Stimulated activated naive CD8-positive, alpha-beta T cell treated with anti-CD3 and anti-CD28 coated beads, Interleukin-15, amount 100 ng/mL, for 72 hours (primary cell): ENCODE measurements at regions not wholly inside any gene's neighbourhood (a gene's known extent, or its start where the extent isn't known, plus 50 kb on each side); places are given as distances from the start of the nearest gene placed in this dataset.

Source experiments
- ATAC-seq: fragments of 150-1000 bp; cut with Tn5 transposase; 2 replicates; pipeline ENCODE4 v1.10.0; 2021; ENCODE audit warnings: mild to moderate bottlenecking, moderate library complexity
- DNase-seq, 2 donors: peaks; one replicate each; pipeline ENCODE4 v3.0.0; 2021 to 2022
- H3K27ac Mint-ChIP-seq, 2 donors: one replicate each; pipeline ENCODE4 v1.8.0; 2022; ENCODE audit warnings: mild to moderate bottlenecking in 2 of 2, mixed read lengths in 2 of 2, moderate library complexity in 2 of 2
- H3K27me3 Mint-ChIP-seq: one replicate; pipeline ENCODE4 v1.8.0; 2022; ENCODE audit warnings: mixed read lengths
- H3K4me1 Mint-ChIP-seq: one replicate; pipeline ENCODE4 v1.8.0; 2022; ENCODE audit warnings: mild to moderate bottlenecking, mixed read lengths
- H3K4me3 Mint-ChIP-seq, 2 donors: one replicate each; pipeline ENCODE4 v1.8.0; 2022; ENCODE audit warnings: mild to moderate bottlenecking in 2 of 2, mixed read lengths in 2 of 2, moderate library complexity in 1 of 2
- H3K9me3 Mint-ChIP-seq, 2 donors: one replicate each; pipeline ENCODE4 v1.8.0; 2022; ENCODE audit warnings: mixed read lengths in 2 of 2

GRCh38 chr1:106072909-106073600 lies 983.4 kb upstream of the PRMT6 start:
- H3K9me3 Mint-ChIP-seq, result peaks cover 5 to 7% of the 10 kb centered on the region in 2 donors
- ATAC-seq (no peak), DNase-seq (no peak)
- H3K27ac Mint-ChIP-seq, result no peak overlapping the region
- H3K4me1 Mint-ChIP-seq, result no peaks in the 10 kb centered on the region
- H3K27me3 Mint-ChIP-seq, result no peaks in the 10 kb centered on the region
- H3K4me3 Mint-ChIP-seq, result no peak overlapping the region

DNA sequence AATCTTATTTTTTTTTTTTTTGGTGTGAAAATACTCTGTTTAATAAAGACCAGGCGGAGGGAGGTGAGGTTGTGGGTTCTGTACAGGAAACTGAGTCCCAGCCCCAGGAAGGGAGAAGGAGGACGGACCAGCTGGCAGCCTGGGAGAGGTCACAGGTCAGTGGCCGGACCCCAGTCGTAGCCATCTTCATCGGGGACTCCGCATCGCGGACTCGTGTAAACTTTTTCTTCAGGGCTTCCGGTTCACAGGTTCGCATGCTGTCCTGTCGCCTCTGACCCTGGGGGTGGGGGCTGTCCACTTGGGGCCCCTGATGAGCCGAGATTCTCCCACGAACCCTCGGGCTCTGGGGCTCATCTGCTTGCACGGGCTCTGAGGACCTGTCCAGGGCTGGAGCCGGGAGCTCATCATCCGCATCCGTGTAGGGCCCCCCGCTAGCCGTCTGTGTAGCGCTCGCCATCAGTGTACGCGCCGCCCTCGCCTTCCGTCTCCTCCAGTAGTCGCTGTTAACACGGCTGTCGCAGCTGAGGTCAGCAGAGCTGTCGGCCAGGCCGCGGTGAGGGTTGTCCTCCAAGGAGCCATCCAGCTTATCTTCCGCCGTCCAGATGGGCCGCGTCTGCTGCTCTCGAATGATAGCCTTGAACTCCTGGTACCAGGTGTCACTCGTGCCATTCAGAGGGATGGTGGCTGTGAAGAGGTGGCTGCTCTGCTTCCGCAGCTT lies 975.7 kb upstream of the PRMT6 start:
- DNase-seq (no peak), ATAC-seq (no peak)
- Mint-ChIP-seq H3K9me3 (peaks cover 0 to 5% of the 10 kb centered on the region in 2 donors), H3K27ac (no peak overlapping the region), H3K4me3 (no peak overlapping the region), H3K27me3 (no peaks in the 10 kb centered on the region), H3K4me1 (no peaks in the 10 kb centered on the region)

DNA sequence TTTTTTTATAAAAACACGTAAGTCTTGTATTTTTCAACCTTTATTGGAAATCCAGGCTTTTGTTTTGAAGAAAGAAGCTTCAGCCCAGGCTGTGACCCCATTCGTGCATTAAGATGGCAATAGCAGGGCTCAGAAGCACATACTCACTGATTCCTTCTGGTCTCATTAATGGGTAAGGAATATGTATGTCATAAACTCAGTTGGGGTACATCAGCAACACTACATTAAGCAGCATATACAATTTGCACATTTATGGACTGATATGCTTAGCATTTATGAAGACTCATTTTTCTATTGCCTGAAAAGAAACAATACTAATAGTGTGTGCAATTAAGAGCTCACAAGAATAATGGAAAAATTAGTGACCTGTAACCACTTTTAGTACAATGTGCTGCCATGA lies 945.4 kb upstream of the PRMT6 start:
- Mint-ChIP-seq H3K9me3 (peaks cover 6 to 10% of the 10 kb centered on the region in 2 donors), H3K27ac (no peak overlapping the region), H3K4me3 (no peak overlapping the region), H3K4me1 (no peaks in the 10 kb centered on the region), H3K27me3 (no peaks in the 10 kb centered on the region)
- ATAC-seq, result no peak
- DNase-seq, result no peak

DNA sequence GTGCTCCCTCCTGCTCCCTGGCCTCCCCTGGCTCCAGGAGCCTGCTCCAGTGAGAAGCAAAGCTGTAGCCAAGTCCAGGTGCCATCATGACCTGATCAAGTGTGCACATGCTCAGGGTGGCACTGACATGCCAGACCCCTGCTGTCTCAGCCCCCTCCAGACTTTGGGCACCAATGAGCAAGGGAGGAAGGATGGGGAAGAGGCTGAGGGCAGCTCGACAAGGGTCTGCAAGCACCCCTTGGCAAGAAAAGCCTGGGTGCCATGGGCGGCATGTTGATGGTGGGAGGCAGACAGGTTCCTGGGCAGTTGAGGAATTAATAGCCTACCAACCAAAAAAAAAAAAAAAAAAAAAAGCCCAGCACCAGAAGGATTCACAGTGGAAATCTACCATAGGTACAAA lies 942.6 kb upstream of the PRMT6 start:
- H3K4me1 Mint-ChIP-seq, result no peaks in the 10 kb centered on the region
- H3K9me3 Mint-ChIP-seq, result peaks cover 0 to 10% of the 10 kb centered on the region in 2 donors
- ATAC-seq (no peak), DNase-seq (no peak)
- no peak overlapping the region for H3K4me3 Mint-ChIP-seq
- no peaks in the 10 kb centered on the region for H3K27me3 Mint-ChIP-seq
- no peak overlapping the region for H3K27ac Mint-ChIP-seq

- H3K27me3 Mint-ChIP-seq, result no peaks in the 10 kb centered on the region
- DNase-seq (no peak), ATAC-seq (no peak)
- H3K4me3 Mint-ChIP-seq, result no peak overlapping the region
- H3K4me1 Mint-ChIP-seq, result no peaks in the 10 kb centered on the region
- peaks cover 7 to 8% of the 10 kb centered on the region in 2 donors for H3K9me3 Mint-ChIP-seq
- no peak overlapping the region for H3K27ac Mint-ChIP-seq
Measured at GRCh38 chr1:106120789-106121188, 935.7 kb upstream of the PRMT6 start.

- peaks cover 7 to 9% of the 10 kb centered on the region in 2 donors for H3K9me3 Mint-ChIP-seq
Measured at GRCh38 chr1:106121728-106122127, 934.7 kb upstream of the PRMT6 start.

GRCh38 chr1:106134561-106134960 lies 921.9 kb upstream of the PRMT6 start:
- Mint-ChIP-seq H3K4me1 (no peaks in the 10 kb centered on the region), H3K9me3 (peaks cover 5 to 11% of the 10 kb centered on the region in 2 donors), H3K4me3 (no peak overlapping the region), H3K27ac (no peak overlapping the region), H3K27me3 (no peaks in the 10 kb centered on the region)
- DNase-seq, result no peak
- ATAC-seq, result no peak

More at GRCh38 chr1:106121728-106122127, 934.7 kb upstream of the PRMT6 start:
- H3K4me1 Mint-ChIP-seq, result no peaks in the 10 kb centered on the region
- H3K27ac Mint-ChIP-seq, result no peak overlapping the region
- no peak for DNase-seq
- H3K27me3 Mint-ChIP-seq, result no peaks in the 10 kb centered on the region
- no peak overlapping the region for H3K4me3 Mint-ChIP-seq
- no peak for ATAC-seq

DNA sequence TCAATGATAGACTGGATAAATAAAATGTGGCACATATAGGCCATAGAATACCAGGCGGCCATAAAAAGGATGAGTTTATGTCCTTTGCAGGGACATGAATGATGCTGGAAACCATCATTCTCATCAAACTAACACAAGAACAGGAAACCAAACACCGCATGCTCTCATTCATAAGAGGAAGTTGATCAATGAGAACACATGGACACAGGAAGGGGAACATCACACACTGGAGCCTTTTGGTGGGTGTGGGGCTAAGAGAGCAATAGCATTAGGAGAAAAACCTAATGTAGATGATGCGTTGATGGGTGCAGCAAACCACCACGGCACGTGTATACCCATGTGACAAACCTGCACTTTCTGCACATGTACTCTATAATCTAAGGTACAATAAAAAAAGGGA lies 883.4 kb upstream of the PRMT6 start:
- Mint-ChIP-seq H3K9me3 (peaks cover 7 to 11% of the 10 kb centered on the region in 2 donors), H3K27me3 (no peaks in the 10 kb centered on the region), H3K27ac (no peak overlapping the region), H3K4me1 (no peaks in the 10 kb centered on the region), H3K4me3 (no peak overlapping the region)
- ATAC-seq (no peak), DNase-seq (no peak)

DNA sequence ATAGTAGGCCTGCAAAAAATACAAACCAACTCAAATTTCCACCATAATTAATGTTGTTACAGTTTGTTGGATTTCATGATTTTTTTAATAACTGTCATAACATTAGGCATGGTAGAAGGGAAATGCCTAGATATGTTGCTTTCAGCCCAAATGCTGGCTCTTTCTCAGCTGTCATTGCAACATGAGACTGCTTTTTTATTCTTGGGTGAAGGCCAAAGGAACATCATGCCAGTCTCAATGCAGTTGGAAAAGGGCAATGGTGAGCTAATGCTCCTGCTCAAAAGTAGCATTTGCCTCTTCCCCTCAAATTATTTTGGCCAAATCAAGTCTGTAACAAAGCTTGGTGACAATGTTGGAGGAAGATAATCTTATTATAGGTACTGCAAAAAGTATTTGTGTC lies 877.7 kb upstream of the PRMT6 start:
- Mint-ChIP-seq H3K4me1 (no peaks in the 10 kb centered on the region), H3K4me3 (no peak overlapping the region), H3K9me3 (peaks cover 3 to 6% of the 10 kb centered on the region in 2 donors), H3K27ac (no peak overlapping the region), H3K27me3 (no peaks in the 10 kb centered on the region)
- DNase-seq, result no peak
- no peak for ATAC-seq

GRCh38 chr1:106181866-106182265 lies 874.6 kb upstream of the PRMT6 start:
- Mint-ChIP-seq H3K27me3 (no peaks in the 10 kb centered on the region), H3K9me3 (peaks cover 12 to 22% of the 10 kb centered on the region in 2 donors), H3K4me3 (no peak overlapping the region), H3K27ac (no peak overlapping the region), H3K4me1 (no peaks in the 10 kb centered on the region)
- no peak for DNase-seq
- no peak for ATAC-seq

DNA sequence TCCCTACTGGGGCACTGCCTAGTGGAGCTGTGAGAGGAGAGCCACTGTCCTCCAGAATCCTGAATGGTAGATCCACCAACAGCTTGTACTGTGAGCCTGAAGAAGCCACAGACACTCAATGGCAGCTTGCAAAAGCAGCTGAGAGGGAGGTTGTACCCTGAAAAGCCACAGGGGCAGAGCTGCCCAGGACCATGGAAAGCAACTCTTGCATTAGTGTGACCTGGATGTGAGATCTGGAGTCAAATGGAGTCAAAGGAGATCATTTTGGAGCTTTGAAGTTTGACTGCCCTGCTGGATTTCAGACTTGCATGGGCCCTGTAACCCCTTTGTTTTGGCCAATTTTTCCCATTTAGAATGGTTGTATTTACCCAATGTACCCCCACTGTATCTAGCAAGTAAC lies 871.4 kb upstream of the PRMT6 start:
- Mint-ChIP-seq H3K4me1 (no peaks in the 10 kb centered on the region), H3K27ac (no peak overlapping the region), H3K4me3 (no peak overlapping the region), H3K27me3 (no peaks in the 10 kb centered on the region), H3K9me3 (peaks cover 16 to 22% of the 10 kb centered on the region in 2 donors)
- DNase-seq (no peak), ATAC-seq (no peak)

DNA sequence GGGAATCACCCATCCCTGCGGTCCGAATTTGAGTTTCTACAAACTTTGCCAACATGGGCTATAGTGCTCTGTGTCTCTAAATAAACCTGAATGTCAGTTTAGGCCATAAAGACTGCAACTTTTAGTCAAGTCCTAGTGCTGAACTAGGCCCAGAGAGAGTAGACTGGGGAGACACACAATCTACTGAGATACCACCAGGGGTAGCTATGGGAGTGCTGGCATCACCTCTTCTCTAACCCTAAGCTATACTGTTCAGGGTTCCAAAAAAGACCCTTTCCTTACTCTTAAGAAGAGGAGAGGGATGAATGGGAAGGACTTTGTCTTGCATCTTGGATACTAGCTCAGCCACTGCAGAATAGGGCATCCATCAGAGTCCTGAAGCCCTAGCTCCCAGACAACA lies 866.7 kb upstream of the PRMT6 start:
- Mint-ChIP-seq H3K27ac (no peak overlapping the region), H3K9me3 (peaks cover 15 to 30% of the 10 kb centered on the region in 2 donors), H3K27me3 (no peaks in the 10 kb centered on the region), H3K4me3 (no peak overlapping the region), H3K4me1 (no peaks in the 10 kb centered on the region)
- DNase-seq (no peak), ATAC-seq (no peak)

- Mint-ChIP-seq H3K4me3 (no peak overlapping the region), H3K27ac (no peak overlapping the region), H3K4me1 (no peaks in the 10 kb centered on the region), H3K9me3 (peaks cover 15 to 36% of the 10 kb centered on the region in 2 donors), H3K27me3 (no peaks in the 10 kb centered on the region)
- no peak for DNase-seq
- ATAC-seq, result no peak
Measured at GRCh38 chr1:106194206-106194605, 862.3 kb upstream of the PRMT6 start.

- peaks cover 4 to 16% of the 10 kb centered on the region in 2 donors for H3K9me3 Mint-ChIP-seq
- no peaks in the 10 kb centered on the region for H3K27me3 Mint-ChIP-seq
- DNase-seq (no peak), ATAC-seq (no peak)
- H3K27ac Mint-ChIP-seq, result no peak overlapping the region
- H3K4me1 Mint-ChIP-seq, result no peaks in the 10 kb centered on the region
- no peak overlapping the region for H3K4me3 Mint-ChIP-seq
Measured at GRCh38 chr1:106200711-106201110, 855.8 kb upstream of the PRMT6 start.

- Mint-ChIP-seq H3K9me3 (peaks cover 0 to 4% of the 10 kb centered on the region in 2 donors), H3K27ac (no peak overlapping the region), H3K27me3 (no peaks in the 10 kb centered on the region), H3K4me3 (no peak overlapping the region), H3K4me1 (no peaks in the 10 kb centered on the region)
- DNase-seq (no peak), ATAC-seq (no peak)
Measured at GRCh38 chr1:106207185-106207584, 849.3 kb upstream of the PRMT6 start.

DNA sequence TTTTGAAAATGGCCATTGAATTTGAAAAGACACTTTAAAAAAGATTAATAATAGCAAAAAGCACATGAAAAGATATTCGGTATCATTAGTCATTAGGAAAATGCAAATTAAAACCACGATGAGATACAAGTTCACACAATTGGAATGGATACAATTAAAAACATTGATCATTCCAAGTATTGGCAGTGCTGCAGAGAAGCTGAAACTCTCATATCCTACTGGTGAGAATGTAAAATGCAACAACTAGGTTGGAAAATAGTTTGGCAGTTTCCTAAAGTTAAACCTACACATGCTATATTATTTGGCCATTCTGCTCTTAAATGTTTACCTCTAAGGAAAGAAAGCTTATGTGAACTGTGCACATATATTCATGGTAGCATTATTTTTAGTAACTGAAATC lies 838.7 kb upstream of the PRMT6 start:
- H3K4me3 Mint-ChIP-seq, result no peak overlapping the region
- no peak overlapping the region for H3K27ac Mint-ChIP-seq
- H3K27me3 Mint-ChIP-seq, result no peaks in the 10 kb centered on the region
- no peaks in the 10 kb centered on the region for H3K4me1 Mint-ChIP-seq
- DNase-seq, result no peak
- no peak for ATAC-seq
- no peaks in the 10 kb centered on the region for H3K9me3 Mint-ChIP-seq
